RWPE2 (cell line): ENCODE measurements at regions not wholly inside any gene's neighbourhood (a gene's known extent, or its start where the extent isn't known, plus 50 kb on each side); places are given as distances from the start of the nearest gene placed in this dataset.

ENCODE experiments used
- ATAC-seq: fragments of 200-7000 bp; cut with Tn5 transposase; 3 replicates; pipeline ENCODE4 v1.9.1; 2021; ENCODE audit warnings: low read depth
- DNase-seq: peaks from one replicate; pipeline ENCODE4 v3.0.0-alpha.2; 2020; ENCODE audit warnings: low spot score
- H3K27ac ChIP-seq: fragments of 450-650 bp; 2 replicates; pipeline ENCODE4 v1.5.1; 2017; ENCODE audit warnings: mild to moderate bottlenecking; ENCODE audit not compliant: poor library complexity, severe bottlenecking
- H3K27me3 ChIP-seq: fragments of 250-450 bp; sonication (Bioruptor Pico); 2 replicates; pipeline ENCODE4 v1.5.1; 2021; ENCODE audit warnings: mild to moderate bottlenecking, moderate library complexity; ENCODE audit not compliant: insufficient read depth, poor library complexity, severe bottlenecking
- H3K36me3 ChIP-seq: fragments of 250-450 bp; sonication (Bioruptor Pico); 2 replicates; pipeline ENCODE4 v1.5.1; 2020; ENCODE audit warnings: low read depth, mild to moderate bottlenecking, moderate library complexity
- H3K4me1 ChIP-seq: fragments of 250-450 bp; sonication (Bioruptor Pico); 2 replicates; pipeline ENCODE4 v1.5.1; 2021; ENCODE audit warnings: mild to moderate bottlenecking, moderate library complexity; ENCODE audit not compliant: insufficient read depth, poor library complexity, severe bottlenecking
- H3K4me3 ChIP-seq: fragments of 250-450 bp; sonication (Bioruptor Pico); 2 replicates; pipeline ENCODE4 v1.5.1; 2021; ENCODE audit warnings: mild to moderate bottlenecking, moderate library complexity; ENCODE audit not compliant: severe bottlenecking
- H3K9me3 ChIP-seq: fragments of 250-450 bp; sonication (Bioruptor Pico); 2 replicates; pipeline ENCODE4 v1.5.1; 2021; ENCODE audit warnings: mild to moderate bottlenecking, moderate library complexity; ENCODE audit not compliant: severe bottlenecking
- TF ChIP-seq, protein P1 (sequence below): fragments of 450-650 bp; IDR thresholded peaks from one replicate; pipeline ENCODE4 v1.5.1; 2017; ENCODE audit warnings: mild to moderate bottlenecking, moderate library complexity; ENCODE audit not compliant: poor library complexity, severe bottlenecking

DNA sequence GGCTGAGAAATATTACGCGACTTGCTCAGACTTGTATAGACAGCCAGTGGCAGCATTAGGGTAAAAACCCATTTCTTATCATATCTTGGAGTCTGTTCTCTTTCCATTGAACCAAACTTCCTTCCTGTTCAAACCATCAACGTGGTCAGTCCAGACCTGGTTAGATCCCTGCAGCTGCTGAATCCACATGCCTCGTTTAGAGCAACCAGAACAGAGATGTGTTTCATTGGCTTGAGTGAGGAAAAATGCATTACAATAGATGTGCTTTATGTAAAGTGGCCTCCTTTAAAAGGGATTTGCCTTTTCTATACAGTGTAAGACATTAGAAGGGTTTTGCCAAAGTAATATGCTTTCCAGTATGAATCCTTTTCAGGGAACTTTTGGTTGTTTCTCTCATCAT is 232.4 kb downstream of the MEIS1 start:
- H3K27ac ChIP-seq = no peak overlapping the region
- H3K4me3 ChIP-seq = no peak overlapping the region
- DNase-seq (no peak), ATAC-seq (no peak)
- H3K36me3 ChIP-seq = no peaks in the 10 kb centered on the region
- TF ChIP-seq, protein P1, sequence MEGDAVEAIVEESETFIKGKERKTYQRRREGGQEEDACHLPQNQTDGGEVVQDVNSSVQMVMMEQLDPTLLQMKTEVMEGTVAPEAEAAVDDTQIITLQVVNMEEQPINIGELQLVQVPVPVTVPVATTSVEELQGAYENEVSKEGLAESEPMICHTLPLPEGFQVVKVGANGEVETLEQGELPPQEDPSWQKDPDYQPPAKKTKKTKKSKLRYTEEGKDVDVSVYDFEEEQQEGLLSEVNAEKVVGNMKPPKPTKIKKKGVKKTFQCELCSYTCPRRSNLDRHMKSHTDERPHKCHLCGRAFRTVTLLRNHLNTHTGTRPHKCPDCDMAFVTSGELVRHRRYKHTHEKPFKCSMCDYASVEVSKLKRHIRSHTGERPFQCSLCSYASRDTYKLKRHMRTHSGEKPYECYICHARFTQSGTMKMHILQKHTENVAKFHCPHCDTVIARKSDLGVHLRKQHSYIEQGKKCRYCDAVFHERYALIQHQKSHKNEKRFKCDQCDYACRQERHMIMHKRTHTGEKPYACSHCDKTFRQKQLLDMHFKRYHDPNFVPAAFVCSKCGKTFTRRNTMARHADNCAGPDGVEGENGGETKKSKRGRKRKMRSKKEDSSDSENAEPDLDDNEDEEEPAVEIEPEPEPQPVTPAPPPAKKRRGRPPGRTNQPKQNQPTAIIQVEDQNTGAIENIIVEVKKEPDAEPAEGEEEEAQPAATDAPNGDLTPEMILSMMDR = no peak
- no peaks in the 10 kb centered on the region for H3K4me1 ChIP-seq
- H3K9me3 ChIP-seq = no peaks in the 10 kb centered on the region
- no peaks in the 10 kb centered on the region for H3K27me3 ChIP-seq

DNA sequence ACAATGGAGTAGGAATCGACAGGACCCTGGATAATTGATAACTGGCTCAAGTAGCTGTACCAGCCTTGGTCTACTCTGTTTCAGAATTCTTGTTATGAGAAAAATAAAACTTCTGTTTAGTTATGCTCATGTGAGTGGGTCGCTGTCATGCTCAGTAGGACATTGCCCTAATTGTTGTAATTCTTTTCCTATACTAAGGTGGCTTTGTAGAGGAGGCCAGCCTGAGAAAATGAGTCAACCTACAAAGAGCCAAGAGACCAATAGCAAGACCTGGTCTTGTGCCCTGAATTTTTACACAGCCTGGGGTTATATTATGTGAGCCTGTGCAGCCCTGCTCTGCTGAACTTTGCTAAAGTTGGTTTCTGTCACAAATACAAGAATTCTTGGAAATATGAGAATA is 238.4 kb downstream of the MEIS1 start:
- Histone ChIP-seq H3K4me3 (no peak overlapping the region), H3K36me3 (no peaks in the 10 kb centered on the region), H3K4me1 (no peaks in the 10 kb centered on the region), H3K27ac (no peak overlapping the region), H3K27me3 (no peaks in the 10 kb centered on the region), H3K9me3 (no peaks in the 10 kb centered on the region)
- TF ChIP-seq, protein P1 = no peak
- DNase-seq (no peak), ATAC-seq (no peak)

DNA sequence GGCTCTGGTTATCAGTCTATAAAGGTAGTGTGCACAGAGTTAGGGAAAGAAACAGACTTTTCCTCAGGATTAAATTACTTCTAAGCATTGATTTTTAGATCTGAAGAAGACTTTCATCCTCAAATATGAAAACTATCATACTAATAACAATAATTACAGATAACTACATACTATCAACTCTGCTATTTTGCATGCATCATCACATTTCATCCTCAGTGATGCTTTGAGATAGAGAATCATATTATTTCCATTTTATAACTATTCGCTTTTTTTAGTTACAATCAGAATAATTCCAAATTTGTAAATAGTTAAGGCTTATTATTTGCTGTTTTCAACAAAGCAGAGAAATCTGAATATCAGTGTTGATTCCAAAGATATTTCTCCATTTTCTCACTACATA is 239.2 kb downstream of the MEIS1 start:
- TF ChIP-seq, protein P1 = no peak
- Histone ChIP-seq H3K4me1 (no peaks in the 10 kb centered on the region), H3K27ac (no peak overlapping the region), H3K4me3 (no peak overlapping the region), H3K9me3 (no peaks in the 10 kb centered on the region), H3K36me3 (no peaks in the 10 kb centered on the region), H3K27me3 (no peaks in the 10 kb centered on the region)
- DNase-seq (no peak), ATAC-seq (no peak)

DNA sequence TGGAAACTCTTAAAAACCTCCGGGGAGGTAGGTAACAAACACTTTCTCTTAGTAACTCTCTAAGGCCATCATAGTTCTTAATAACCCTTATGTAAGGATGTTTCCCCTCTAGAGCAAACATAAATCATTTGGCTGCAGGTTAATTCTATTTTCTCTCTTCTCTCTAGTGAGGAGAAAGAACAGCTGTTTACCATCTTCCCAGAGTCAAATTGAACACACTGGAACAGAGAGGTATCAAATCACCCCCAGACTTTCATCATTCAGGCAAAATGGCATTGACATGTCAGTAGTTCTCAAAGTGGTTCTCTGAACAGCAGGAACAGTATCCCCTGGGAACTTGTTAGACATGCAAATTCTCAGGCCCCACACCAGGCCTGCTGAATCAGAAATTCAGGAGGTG is 240.7 kb downstream of the MEIS1 start:
- DNase-seq (no peak), ATAC-seq (no peak)
- no peak overlapping the region for H3K27ac ChIP-seq
- no peaks in the 10 kb centered on the region for H3K36me3 ChIP-seq
- no peaks in the 10 kb centered on the region for H3K4me1 ChIP-seq
- no peaks in the 10 kb centered on the region for H3K9me3 ChIP-seq
- TF ChIP-seq, protein P1 = no peak
- H3K4me3 ChIP-seq = no peak overlapping the region
- H3K27me3 ChIP-seq = no peaks in the 10 kb centered on the region

- Histone ChIP-seq H3K36me3 (no peaks in the 10 kb centered on the region), H3K4me1 (peaks cover 8% of the 10 kb centered on the region), H3K4me3 (no peak overlapping the region), H3K27me3 (no peaks in the 10 kb centered on the region), H3K27ac (no peak overlapping the region), H3K9me3 (no peaks in the 10 kb centered on the region)
- TF ChIP-seq, protein P1 = no peak
- DNase-seq (no peak), ATAC-seq (no peak)
Observed at GRCh38 chr2:66679442-66679841, 244.5 kb downstream of the MEIS1 start.
